ENCODE measurements at regions not wholly inside any gene's neighbourhood (a gene's known extent, or its start where the extent isn't known, plus 50 kb on each side); places are given as distances from the start of the nearest gene placed in this dataset.

DNA sequence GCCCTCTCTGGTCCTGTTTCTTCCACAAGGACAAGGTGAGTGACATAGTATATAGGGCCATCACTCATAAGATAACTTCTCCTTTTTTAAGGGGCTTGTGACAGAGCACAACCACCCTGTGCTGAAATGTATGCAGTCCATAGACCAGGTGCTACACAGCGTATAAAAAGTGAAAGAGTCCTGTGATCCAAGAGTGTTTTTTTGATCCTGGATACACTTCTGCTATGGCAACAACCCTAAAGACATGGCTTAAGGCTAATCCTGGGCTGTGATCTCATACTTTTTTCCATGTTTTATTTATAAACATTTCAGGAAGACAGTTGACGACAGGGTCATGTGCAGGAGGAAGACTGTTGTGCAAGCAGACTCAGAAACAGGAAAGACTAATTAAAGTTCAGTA is 400.5 kb upstream of the TCF4 start:
- Mint-ChIP-seq H3K27me3 (ENCODE audit: low read depth) (no peaks in the 10 kb centered on the region), H3K27ac (ENCODE audit: unreplicated experiment) (no peak overlapping the region), H3K36me3 (ENCODE audit: low read depth) (peaks cover 11% of the 10 kb centered on the region), H3K9me3 (ENCODE audit: low read depth) (peaks cover 25% of the 10 kb centered on the region), H3K4me3 (ENCODE audit: unreplicated experiment) (no peak overlapping the region), H3K4me1 (ENCODE audit: low read depth) (peaks cover 3% of the 10 kb centered on the region)
- TF ChIP-seq, protein P1, sequence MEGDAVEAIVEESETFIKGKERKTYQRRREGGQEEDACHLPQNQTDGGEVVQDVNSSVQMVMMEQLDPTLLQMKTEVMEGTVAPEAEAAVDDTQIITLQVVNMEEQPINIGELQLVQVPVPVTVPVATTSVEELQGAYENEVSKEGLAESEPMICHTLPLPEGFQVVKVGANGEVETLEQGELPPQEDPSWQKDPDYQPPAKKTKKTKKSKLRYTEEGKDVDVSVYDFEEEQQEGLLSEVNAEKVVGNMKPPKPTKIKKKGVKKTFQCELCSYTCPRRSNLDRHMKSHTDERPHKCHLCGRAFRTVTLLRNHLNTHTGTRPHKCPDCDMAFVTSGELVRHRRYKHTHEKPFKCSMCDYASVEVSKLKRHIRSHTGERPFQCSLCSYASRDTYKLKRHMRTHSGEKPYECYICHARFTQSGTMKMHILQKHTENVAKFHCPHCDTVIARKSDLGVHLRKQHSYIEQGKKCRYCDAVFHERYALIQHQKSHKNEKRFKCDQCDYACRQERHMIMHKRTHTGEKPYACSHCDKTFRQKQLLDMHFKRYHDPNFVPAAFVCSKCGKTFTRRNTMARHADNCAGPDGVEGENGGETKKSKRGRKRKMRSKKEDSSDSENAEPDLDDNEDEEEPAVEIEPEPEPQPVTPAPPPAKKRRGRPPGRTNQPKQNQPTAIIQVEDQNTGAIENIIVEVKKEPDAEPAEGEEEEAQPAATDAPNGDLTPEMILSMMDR (IDR thresholded peaks at IDR 0.05): no peak
- no peak for DNase-seq (ENCODE audit: low spot score)

DNA sequence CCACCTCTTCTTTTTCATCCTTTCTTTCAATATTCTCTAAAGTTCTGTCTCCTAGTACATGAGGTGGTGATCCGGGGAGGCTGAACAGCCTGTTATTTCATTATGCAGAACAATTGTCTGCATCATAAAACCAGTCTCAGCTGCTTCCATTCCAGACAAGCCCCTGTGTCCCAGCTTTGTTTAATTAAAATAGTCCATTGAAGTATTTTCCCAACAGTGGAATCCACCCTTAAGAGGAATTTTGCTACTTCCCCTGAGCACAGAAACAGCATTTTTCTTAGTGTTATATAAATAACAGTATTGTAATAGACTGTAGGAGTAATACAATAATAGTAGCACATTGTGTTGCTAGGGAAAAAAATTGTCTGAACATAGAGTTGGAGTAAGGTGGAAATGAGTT is 395.4 kb upstream of the TCF4 start:
- Mint-ChIP-seq H3K27me3 (ENCODE audit: low read depth) (no peaks in the 10 kb centered on the region), H3K4me1 (ENCODE audit: low read depth) (peaks cover 11% of the 10 kb centered on the region), H3K4me3 (ENCODE audit: unreplicated experiment) (peak overlapping the region; percentile 14), H3K9me3 (ENCODE audit: low read depth) (peaks cover 26% of the 10 kb centered on the region), H3K36me3 (ENCODE audit: low read depth) (peaks cover 11% of the 10 kb centered on the region), H3K27ac (ENCODE audit: unreplicated experiment) (peak overlapping the region; percentile 56)
- DNase-seq (ENCODE audit: low spot score): no peak
- TF ChIP-seq, protein P1 (IDR thresholded peaks at IDR 0.05): no peak

DNA sequence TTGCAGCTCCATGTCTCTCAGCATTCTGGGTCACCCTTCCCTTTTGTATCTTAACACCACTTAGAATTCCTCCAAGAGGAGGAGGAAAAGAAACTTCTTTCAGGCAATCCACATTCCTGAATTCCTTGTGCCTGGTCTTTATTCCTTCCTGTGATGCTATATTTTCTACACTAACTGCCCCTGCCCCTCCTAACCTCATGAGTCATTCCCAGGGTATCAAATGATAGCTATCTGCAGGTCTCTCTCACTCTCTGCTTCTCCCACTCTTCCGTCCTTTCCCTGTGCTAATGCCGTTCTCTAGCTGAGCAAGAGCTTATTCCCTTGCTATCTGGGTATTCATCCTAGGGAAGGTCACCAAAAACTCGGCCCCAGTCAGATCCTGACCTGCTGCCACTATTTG is 395.0 kb upstream of the TCF4 start:
- Mint-ChIP-seq H3K27ac (ENCODE audit: unreplicated experiment) (peak overlapping the region; percentile 56), H3K27me3 (ENCODE audit: low read depth) (no peaks in the 10 kb centered on the region)

DNA sequence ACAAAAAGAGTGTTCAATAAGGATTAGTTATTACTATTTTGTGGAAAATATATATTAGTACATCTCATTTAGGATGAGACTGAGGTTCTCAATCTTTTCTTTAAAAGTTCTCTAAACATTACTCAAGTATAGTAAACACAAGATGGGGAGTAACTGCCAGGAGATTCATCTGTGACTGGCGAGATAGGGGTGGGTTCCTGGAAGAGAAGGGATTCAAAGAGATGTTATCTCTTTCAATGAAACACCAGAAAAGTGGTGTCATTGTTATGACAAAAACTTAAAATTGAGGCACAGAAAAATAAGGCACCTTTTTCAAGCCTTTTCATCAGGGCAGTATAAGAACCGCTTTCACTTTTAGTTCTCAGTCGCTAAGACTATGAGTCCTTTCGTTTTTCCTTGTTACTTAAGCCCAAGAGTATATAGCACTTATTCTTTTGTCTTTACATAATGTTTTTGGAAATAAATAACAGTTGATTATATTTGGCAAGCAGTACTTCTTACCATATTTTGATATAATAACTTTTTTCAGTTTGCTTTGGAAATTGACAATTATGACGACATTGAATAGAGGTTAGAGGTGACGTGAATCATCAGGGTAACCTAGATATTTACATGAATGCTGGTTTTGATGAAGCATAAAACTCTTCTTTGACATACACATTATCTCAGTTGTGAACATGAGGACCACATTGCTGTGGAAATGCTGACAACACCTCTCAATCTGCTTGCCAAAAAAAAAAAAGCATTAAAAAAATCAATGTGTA is 393.9 kb upstream of the TCF4 start:
- no peak for DNase-seq (ENCODE audit: low spot score)
- peaks cover 11% of the 10 kb centered on the region for H3K4me1 Mint-ChIP-seq (ENCODE audit: low read depth)
- TF ChIP-seq, protein P1 (IDR thresholded peaks at IDR 0.05): no peak
- peaks cover 7% of the 10 kb centered on the region for H3K36me3 Mint-ChIP-seq (ENCODE audit: low read depth)
- no peaks in the 10 kb centered on the region for H3K27me3 Mint-ChIP-seq (ENCODE audit: low read depth)
- H3K9me3 Mint-ChIP-seq (ENCODE audit: low read depth): peaks cover 15% of the 10 kb centered on the region
- no peak overlapping the region for H3K27ac Mint-ChIP-seq (ENCODE audit: unreplicated experiment)
- no peak overlapping the region for H3K4me3 Mint-ChIP-seq (ENCODE audit: unreplicated experiment)

More for the DNA sequence above, 395.0 kb upstream of the TCF4 start:
- H3K9me3 Mint-ChIP-seq (ENCODE audit: low read depth): peaks cover 21% of the 10 kb centered on the region
- peak overlapping the region; percentile 14 for H3K4me3 Mint-ChIP-seq (ENCODE audit: unreplicated experiment)
- TF ChIP-seq, protein P1 (IDR thresholded peaks at IDR 0.05): no peak
- H3K36me3 Mint-ChIP-seq (ENCODE audit: low read depth): peaks cover 7% of the 10 kb centered on the region
- H3K4me1 Mint-ChIP-seq (ENCODE audit: low read depth): peaks cover 11% of the 10 kb centered on the region
- no peak for DNase-seq (ENCODE audit: low spot score)

DNA sequence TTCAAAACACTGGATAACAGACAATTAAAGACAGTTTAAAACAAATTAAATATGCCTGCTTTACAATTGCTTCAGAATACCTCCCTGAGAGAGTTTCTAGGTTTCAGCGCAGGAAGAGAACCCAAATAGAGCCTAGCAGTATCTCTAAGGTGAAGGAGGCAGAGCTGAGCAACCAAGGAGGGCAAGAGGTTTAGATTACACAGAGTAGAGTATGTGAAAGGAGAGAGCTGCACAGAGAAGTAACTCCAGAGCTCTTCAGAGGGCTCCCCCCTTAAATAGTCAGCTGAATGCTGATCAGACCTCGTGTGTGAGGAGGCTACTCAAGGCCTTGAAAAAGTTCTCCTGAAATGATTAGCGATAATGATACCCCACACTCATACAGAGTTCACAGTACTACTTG is 386.5 kb upstream of the TCF4 start:
- no peak overlapping the region for H3K27ac Mint-ChIP-seq (ENCODE audit: unreplicated experiment)
- TF ChIP-seq, protein P1 (IDR thresholded peaks at IDR 0.05): no peak
- H3K27me3 Mint-ChIP-seq (ENCODE audit: low read depth): no peaks in the 10 kb centered on the region
- H3K9me3 Mint-ChIP-seq (ENCODE audit: low read depth): peaks cover 12% of the 10 kb centered on the region
- H3K36me3 Mint-ChIP-seq (ENCODE audit: low read depth): peaks cover 5% of the 10 kb centered on the region
- no peaks in the 10 kb centered on the region for H3K4me1 Mint-ChIP-seq (ENCODE audit: low read depth)
- DNase-seq (ENCODE audit: low spot score): no peak
- no peak overlapping the region for H3K4me3 Mint-ChIP-seq (ENCODE audit: unreplicated experiment)
